ENCODE measurements at regions not wholly inside any gene's neighbourhood (a gene's known extent, or its start where the extent isn't known, plus 50 kb on each side); places are given as distances from the start of the nearest gene placed in this dataset.

GRCh38 chr4:62130230-62130629, 930.1 kb downstream of the ADGRL3 start (continued):
- no peak for TF ChIP-seq ZNF24 (IDR thresholded peaks at IDR 0.05)
- no peak for TF ChIP-seq CHD4 (IDR thresholded peaks at IDR 0.05)
- TF ChIP-seq SKIL (IDR thresholded peaks at IDR 0.05; ENCODE audit: low read depth, poor library complexity, severe bottlenecking), result no peak
- no peak for TF ChIP-seq ZBTB40 (IDR thresholded peaks at IDR 0.05; ENCODE audit: borderline replicate concordance)
- TF ChIP-seq ZSCAN29 (IDR thresholded peaks at IDR 0.05), result no peak
- no peak for TF ChIP-seq SMAD1 (IDR thresholded peaks at IDR 0.05; ENCODE audit: low read depth, partially characterized antibody)

All from GM12878 (cell line).